K562 (cell line): ENCODE measurements at regions not wholly inside any gene's neighbourhood (a gene's known extent, or its start where the extent isn't known, plus 50 kb on each side); places are given as distances from the start of the nearest gene placed in this dataset.

Experiments used
- ATAC-seq: fragments of 200-7000 bp; cut with Tn5 transposase; 3 replicates; pipeline ENCODE4 v1.9.1; 2020; ENCODE audit warnings: moderate library complexity
- BruUV-seq: library from RNA; stranded (reverse); fragments of 400-500 nt; replicated peaks from 2 replicates; lab custom pipeline; 2021; lab: Mats Ljungman, UMichigan
- CTCF ChIA-PET: fragments of 300-600 bp; formaldehyde crosslinking; extraction: SDS; loops from one replicate; lab custom pipeline; 2021; ENCODE audit warnings: low intra/inter-chr PET ratio; lab: Yijun Ruan, JAX
- POLR2A ChIA-PET: fragments of 300-600, 350-650 bp; sonication (Branson Sonifier 250); formaldehyde crosslinking; extraction: SDS; loops from one replicate; lab custom pipeline; 2021; ENCODE audit warnings: antibody characterized with exemption, inconsistent platforms; lab: Yijun Ruan, JAX
- DNase-seq, 4 experiments: peaks; one replicate each; pipeline versions ENCODE4 v3.0.0 to v3.0.0-alpha.2; 2011 to 2018; ENCODE audit warnings: low spot score in 3 of 4, mixed read lengths in 3 of 4; ENCODE audit errors: extremely low read depth in 1 of 4
- FAIRE-seq: peaks from 2 replicates; lab custom pipeline; 2011; peaks lifted over from hg19 to GRCh38; lab: Jason Lieb, UNC
- H2AFZ ChIP-seq: 2 replicates; pipeline ENCODE4 v1.6.0; 2011; ENCODE audit warnings: low read depth, low read length, control low read depth, inconsistent platforms
- H3K27ac ChIP-seq: fragments of 200-600 bp; 3 replicates; pipeline ENCODE4 v1.8.0; 2011; ENCODE audit warnings: low read depth, mild to moderate bottlenecking, control low read depth, inconsistent platforms, low read length, moderate library complexity, mixed read lengths; ENCODE audit errors: extremely low read depth
- H3K27me3 ChIP-seq, 2 experiments: fragments of 300-600 bp in 1 of 2; 2 replicates in 1 of 2; 3 replicates in 1 of 2; pipeline versions ENCODE4 v1.6.0 to v1.8.0; 2011; ENCODE audit warnings: inconsistent platforms in 2 of 2, low read length in 2 of 2, mild to moderate bottlenecking in 1 of 2, mixed read lengths in 1 of 2, moderate library complexity in 1 of 2; ENCODE audit not compliant: control insufficient read depth in 2 of 2, insufficient read depth in 2 of 2
- H3K36me3 ChIP-seq: fragments of 300-600 bp; 3 replicates; pipeline ENCODE4 v1.8.0; 2011; ENCODE audit warnings: mild to moderate bottlenecking, low read length, inconsistent platforms; ENCODE audit not compliant: control insufficient read depth, insufficient read depth
- H3K4me1 ChIP-seq, 2 experiments: fragments of 200-600 bp in 1 of 2; replicated peaks in 1 of 2; 2 replicates in 1 of 2; 3 replicates in 1 of 2; pipeline versions ENCODE4 v1.5.1 to v1.8.0; 2011; ENCODE audit warnings: inconsistent platforms in 2 of 2, low read length in 2 of 2, mild to moderate bottlenecking in 1 of 2, mixed read lengths in 1 of 2, moderate library complexity in 1 of 2; ENCODE audit not compliant: control insufficient read depth in 2 of 2, insufficient read depth in 2 of 2
- H3K4me2 ChIP-seq: 2 replicates; pipeline ENCODE4 v1.6.1; 2011; ENCODE audit warnings: low read length, control low read depth, inconsistent platforms, mixed read lengths; ENCODE audit not compliant: insufficient read depth
- H3K4me3 ChIP-seq: fragments of 200-600 bp; sonication (generic), shearing (Covaris generic); 2 replicates; pipeline ENCODE4 v1.5.1; 2016; ENCODE audit warnings: control low read depth, inconsistent platforms
- H3K79me2 ChIP-seq: fragments of 200-600 bp; 3 replicates; pipeline ENCODE4 v1.8.0; 2011; ENCODE audit warnings: low read length, inconsistent platforms; ENCODE audit not compliant: control insufficient read depth, insufficient read depth
- H3K9ac ChIP-seq, 2 experiments: 2 replicates each; pipeline versions ENCODE4 v1.6.0 to v1.6.1; 2011; ENCODE audit warnings: low read depth in 2 of 2, low read length in 2 of 2, control low read depth in 1 of 2, inconsistent platforms in 1 of 2, mild to moderate bottlenecking in 1 of 2, mixed read lengths in 1 of 2; ENCODE audit not compliant: insufficient read depth in 1 of 2
- H3K9me1 ChIP-seq: one replicate; pipeline ENCODE4 v1.6.0; 2011; ENCODE audit warnings: inconsistent platforms, mild to moderate bottlenecking, low read length, moderate library complexity; ENCODE audit not compliant: control insufficient read depth, insufficient read depth
- H3K9me3 ChIP-seq: replicated peaks from 2 replicates; pipeline ENCODE4 v1.5.1; 2011; ENCODE audit warnings: low read depth, low read length, inconsistent platforms; ENCODE audit not compliant: control insufficient read depth, insufficient read depth
- H4K20me1 ChIP-seq: replicated peaks from 2 replicates; pipeline ENCODE4 v1.6.1; 2011; ENCODE audit warnings: low read length, inconsistent platforms, mixed read lengths; ENCODE audit not compliant: control insufficient read depth, insufficient read depth
- DEAF1 ChIP-seq: fragments of 450-650 bp; formaldehyde crosslinking; IDR thresholded peaks from 2 replicates; pipeline ENCODE4 v1.4.0; 2020; ENCODE audit warnings: mild to moderate bottlenecking, moderate library complexity
- HOMEZ ChIP-seq: fragments of 250-450 bp; sonication (Bioruptor Pico); IDR thresholded peaks from 2 replicates; pipeline ENCODE4 v1.4.0; 2020; ENCODE audit warnings: mild to moderate bottlenecking, moderate library complexity
- KAT7 ChIP-seq: sonication (generic); formaldehyde crosslinking; IDR thresholded peaks from 2 replicates; pipeline ENCODE4 v1.8.0; 2022; ENCODE audit warnings: missing genetic modification reagents, mild to moderate bottlenecking, borderline replicate concordance
- RFX5 ChIP-seq: IDR thresholded peaks from 2 replicates; pipeline ENCODE4 v1.6.1; 2011; ENCODE audit warnings: low read depth, mild to moderate bottlenecking, improper control_type of control experiment, low read length
- TAF1 ChIP-seq: IDR thresholded peaks from 2 replicates; pipeline ENCODE4 v1.6.1; 2011; ENCODE audit warnings: mild to moderate bottlenecking, low read length, moderate library complexity; ENCODE audit not compliant: insufficient read depth, control insufficient read depth, severe bottlenecking; ENCODE audit errors: extremely low read depth
- ZNF41 ChIP-seq: fragments of 250-450 bp; sonication (Bioruptor Pico); conservative IDR thresholded peaks from 2 replicates; pipeline ENCODE4 v1.4.0; 2020; ENCODE audit warnings: mild to moderate bottlenecking
- WGBS: fragments of 100-300 bp; shearing (Covaris generic); methylation state at CpG from one replicate; pipeline ENCODE4 v1.1.6; 2016; ENCODE audit warnings: low coverage, mixed read lengths; ENCODE audit not compliant: insufficient coverage; ENCODE audit errors: missing lambda C conversion rate; 5-methylcytosine and 5-hydroxymethylcytosine counted together
- in situ Hi-C: fragments of 300-500 bp; cut with MboI; formaldehyde crosslinking; loops from 4 replicates; pipeline ENCODE4 v1.15.0; 2018; ENCODE audit warnings: inconsistent platforms, mixed read lengths
- intact Hi-C: fragments of 100-400 bp; cut with micrococcal nuclease; formaldehyde crosslinking; loops from 2 replicates; pipeline ENCODE4 v1.14.2; 2022

GRCh38 chr19:29366757-29367156, 153.8 kb upstream of the UQCRFS1 start:
- Histone ChIP-seq H3K36me3 (no peaks in the 10 kb centered on the region), H3K79me2 (no peaks in the 10 kb centered on the region), H3K9me1 (no peaks in the 10 kb centered on the region), H3K9me3 (no peaks in the 10 kb centered on the region), H2AFZ (no peak overlapping the region), H3K4me3 (no peak overlapping the region), H3K27ac (no peak overlapping the region), H4K20me1 (no peaks in the 10 kb centered on the region), H3K9ac (no peak overlapping the region), H3K4me2 (no peak overlapping the region), H3K27me3 (peaks cover 9 to 14% of the 10 kb centered on the region in 2 experiments; a peak in 4 of 5 replicates), H3K4me1 (no peaks in the 10 kb centered on the region; a peak in 1 of 5 replicates)
- intact Hi-C loops, result no loop called here
- DNase-seq (peak in 1 of 4 experiments; percentile 1), FAIRE-seq (no peak), ATAC-seq (no peak)
- ChIA-PET CTCF (no interaction called here), POLR2A (interaction anchor here (0.6 kb wide), 1 partner anchor 444 kb away, joined by 5 read pairs; no protein-coding TSS in a partner anchor)
- TF ChIP-seq DEAF1 (no peak), TAF1 (no peak), RFX5 (no peak), ZNF41 (no peak), HOMEZ (CRISPR knock-in tag) (no peak), KAT7 (CRISPR knock-in tag) (no peak)
- BruUV-seq, result no TSS peak
- in situ Hi-C loops, result no loop called here
- 0% methylated on average over 10 of the region's 10 CpGs for WGBS
